A549 (cell line): ENCODE measurements at regions not wholly inside any gene's neighbourhood (a gene's known extent, or its start where the extent isn't known, plus 50 kb on each side); places are given as distances from the start of the nearest gene placed in this dataset.
"Not testable (repeated sequence)": the region's sequence is repeated elsewhere in the genome, so short reads cannot be mapped to it uniquely, and the experiment has no call there.

Source experiments
- ATAC-seq, 2 experiments: fragments of 200-7000 bp in 1 of 2; fragments of >200 bp in 1 of 2; cut with Nextera tagmentation in 1 of 2; cut with Tn5 transposase in 1 of 2; 3 replicates each; pipeline versions ENCODE4 v1.8.0 to v1.9.1; 2018 to 2020; ENCODE audit warnings: mild to moderate bottlenecking in 1 of 2, moderate library complexity in 1 of 2
- CTCF ChIA-PET: fragments of 300-600 bp; sonication (Branson Sonifier 250); formaldehyde crosslinking; extraction: SDS; loops from one replicate; lab custom pipeline; 2021; ENCODE audit warnings: antibody characterized with exemption, inconsistent platforms; lab: Yijun Ruan, JAX
- POLR2A ChIA-PET: fragments of 350-600 bp; formaldehyde crosslinking; extraction: SDS; loops from one replicate; lab custom pipeline; 2021; ENCODE audit warnings: antibody characterized with exemption, inconsistent platforms; lab: Yijun Ruan, JAX
- DNase-seq, 2 experiments: peaks; one replicate each; pipeline versions ENCODE4 v3.0.0 to v3.0.0-alpha.2; 2011 to 2016; ENCODE audit warnings: low read depth in 1 of 2, low spot score in 1 of 2
- FAIRE-seq: peaks from 2 replicates; lab custom pipeline; 2011; peaks lifted over from hg19 to GRCh38; lab: Jason Lieb, UNC
- H3K27ac ChIP-seq, 2 experiments: fragments of >200 bp; sonication (Bioruptor Twin); formaldehyde crosslinking; 3 replicates each; pipeline ENCODE4 v1.5.1; 2016 to 2017
- H3K4me1 ChIP-seq: fragments of >200 bp; sonication (Bioruptor Twin); formaldehyde crosslinking; 3 replicates; pipeline ENCODE4 v1.6.1; 2016
- H3K4me2 ChIP-seq: fragments of >200 bp; sonication (Bioruptor Twin); formaldehyde crosslinking; 3 replicates; pipeline ENCODE4 v1.6.1; 2016
- H3K4me3 ChIP-seq: fragments of >200 bp; sonication (Bioruptor Twin); formaldehyde crosslinking; 3 replicates; pipeline ENCODE4 v1.5.1; 2016
- H3K9me3 ChIP-seq: fragments of >200 bp; sonication (Bioruptor Twin); formaldehyde crosslinking; 3 replicates; pipeline ENCODE4 v1.6.1; 2016
- ATOH8 ChIP-seq: fragments of 250-450 bp; sonication (Bioruptor Pico); IDR thresholded peaks from 2 replicates; pipeline ENCODE4 v1.5.0; 2020; ENCODE audit warnings: low read depth, mild to moderate bottlenecking, moderate library complexity
- CBX2 ChIP-seq: fragments of 200-600 bp; sonication (generic); IDR thresholded peaks from 2 replicates; pipeline ENCODE4 v1.6.1; 2016; ENCODE audit warnings: low read depth, mild to moderate bottlenecking, borderline replicate concordance
- CEBPB ChIP-seq, 2 experiments: fragments of >200 bp in 1 of 2; sonication (Bioruptor Twin) in 1 of 2; formaldehyde crosslinking in 1 of 2; IDR thresholded peaks; 2 replicates each; pipeline ENCODE4 v1.6.1; 2012 to 2016
- CHD2 ChIP-seq: fragments of 150-350 bp; IDR thresholded peaks from 2 replicates; pipeline ENCODE4 v1.6.1; 2014; ENCODE audit warnings: low read length; ENCODE audit not compliant: partially characterized antibody
- CHD4 ChIP-seq: fragments of 200-600 bp; sonication (generic); IDR thresholded peaks from 2 replicates; pipeline ENCODE4 v1.6.1; 2016; ENCODE audit warnings: antibody characterized with exemption, mild to moderate bottlenecking, borderline replicate concordance
- EHF ChIP-seq: fragments of 250-450 bp; sonication (Bioruptor Pico); IDR thresholded peaks from 2 replicates; pipeline ENCODE4 v1.5.0; 2020; ENCODE audit warnings: mild to moderate bottlenecking
- ELK1 ChIP-seq: fragments of 150-350 bp; IDR thresholded peaks from 2 replicates; pipeline ENCODE4 v1.6.1; 2014; ENCODE audit warnings: low read depth, mild to moderate bottlenecking, low read length
- EP300 ChIP-seq, 2 experiments: fragments of >200 bp; sonication (Bioruptor Twin); formaldehyde crosslinking; IDR thresholded peaks; 2 replicates in 1 of 2; 3 replicates in 1 of 2; pipeline ENCODE4 v1.6.1; 2016 to 2017
- FOSL2 ChIP-seq, 2 experiments: fragments of 450-650 bp in 1 of 2; fragments of >200 bp in 1 of 2; sonication (Bioruptor Twin) in 1 of 2; formaldehyde crosslinking; IDR thresholded peaks; 2 replicates each; pipeline versions ENCODE4 v1.5.0 to v1.6.1; 2016 to 2020; ENCODE audit warnings: mild to moderate bottlenecking in 1 of 2, moderate library complexity in 1 of 2
- HEYL ChIP-seq: fragments of 250-450 bp; sonication (Bioruptor Pico); IDR thresholded peaks from 2 replicates; pipeline ENCODE4 v1.8.0; 2021; ENCODE audit warnings: mild to moderate bottlenecking, moderate library complexity
- HOXB13 ChIP-seq: fragments of 250-450 bp; sonication (Bioruptor Pico); IDR thresholded peaks from 2 replicates; pipeline ENCODE4 v1.5.0; 2020; ENCODE audit warnings: low read depth, mild to moderate bottlenecking, moderate library complexity
- JUNB ChIP-seq: fragments of >200 bp; sonication (Bioruptor Twin); formaldehyde crosslinking; IDR thresholded peaks from 2 replicates; pipeline ENCODE4 v1.6.1; 2016
- NFE2L2 ChIP-seq: fragments of 150-350 bp; conservative IDR thresholded peaks from 2 replicates; pipeline ENCODE4 v1.6.1; 2014; ENCODE audit warnings: low read length
- RCOR1 ChIP-seq: fragments of 150-350 bp; IDR thresholded peaks from 2 replicates; pipeline ENCODE4 v1.6.1; 2014; ENCODE audit warnings: antibody characterized with exemption, low read length, low read depth
- REST ChIP-seq: fragments of 200-600 bp; sonication (generic); IDR thresholded peaks from 2 replicates; pipeline ENCODE4 v1.6.1; 2016; ENCODE audit warnings: antibody characterized with exemption, mild to moderate bottlenecking, moderate library complexity
- SREBF2 ChIP-seq: fragments of 450-650 bp; IDR thresholded peaks from 2 replicates; pipeline ENCODE4 v1.6.1; 2014; ENCODE audit warnings: mild to moderate bottlenecking, moderate library complexity
- WGBS: methylation state at CpG from one replicate; pipeline ENCODE4 v1.1.6; 2017; ENCODE audit errors: missing lambda C conversion rate; 5-methylcytosine and 5-hydroxymethylcytosine counted together
- TF ChIP-seq, protein P1 (sequence below): IDR thresholded peaks from 2 replicates; pipeline ENCODE4 v1.6.1; 2012

- Histone ChIP-seq H3K4me1 (peaks cover 34% of the 10 kb centered on the region), H3K4me3 (no peak overlapping the region), H3K9me3 (no peaks in the 10 kb centered on the region), H3K27ac (peak overlapping the region; percentile 37 to 68; a peak in 5 of 6 replicates), H3K4me2 (peak overlapping the region; percentile 41)
- TF ChIP-seq CEBPB (IDR thresholded peaks at IDR 0.05), result peak; percentile 73 to 77; a peak in 3 of 4 replicates
- peak; percentile 33; the same call in 1 of the 2 replicates for TF ChIP-seq JUNB
- no peak for TF ChIP-seq FOSL2 (IDR thresholded peaks at IDR 0.05)
- 0 out of 2 replicates have a peak, but pooled peaks have one; percentile 27 for TF ChIP-seq FOSL2 (CRISPR knock-in tag; IDR thresholded peaks at IDR 0.05)
- no peak for TF ChIP-seq HEYL (CRISPR knock-in tag)
- no peak for TF ChIP-seq REST
- no peak for TF ChIP-seq CHD4
- ChIA-PET CTCF (no interaction called here), POLR2A (no interaction called here)
- 11% methylated on average over 1 of the region's 1 CpG for WGBS
- DNase-seq, result peak in 1 of 2 experiments; percentile 11
- no peak for FAIRE-seq
- no peak for ATAC-seq
These were observed 181.1 kb upstream of the TENT5A start for GRCh38 chr6:81933608-81934051.

DNA sequence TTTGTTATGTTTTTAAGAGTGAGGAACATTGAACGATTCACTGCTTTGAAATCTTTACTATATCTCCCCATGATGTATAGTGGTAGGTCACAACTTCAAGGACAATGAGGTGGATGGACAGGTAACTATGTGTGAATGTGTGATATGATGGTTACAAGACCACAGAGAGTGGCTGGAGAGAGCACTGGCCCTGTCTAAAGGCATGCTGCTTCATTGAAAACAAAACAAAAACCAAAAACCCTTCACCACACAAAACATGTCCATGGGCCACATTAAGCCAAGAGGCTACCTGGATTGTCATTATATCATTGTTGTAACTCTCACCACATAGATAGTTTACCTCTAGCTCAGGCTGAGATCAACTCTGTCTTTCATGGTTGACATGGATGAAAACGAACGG, 180.6 kb upstream of the TENT5A start:
- H3K9me3 ChIP-seq, result no peaks in the 10 kb centered on the region
- no peak for ATAC-seq
- TF ChIP-seq EP300 (IDR thresholded peaks at IDR 0.05) (no peak), RCOR1 (no peak), EHF (CRISPR knock-in tag) (no peak)
- TF ChIP-seq, all 56 proteins: peak for 0
- Histone ChIP-seq H3K4me1 (peaks cover 30% of the 10 kb centered on the region), H3K27ac (0 out of 6 replicates have a peak overlapping the region, but pooled peaks of 1 of the 2 experiments have one; percentile 43), H3K4me3 (no peak overlapping the region), H3K4me2 (peak overlapping the region; percentile 41)
- FAIRE-seq, result no peak
- CTCF ChIA-PET, result no interaction called here
- no peak for DNase-seq
- POLR2A ChIA-PET, result no interaction called here
- 84% methylated on average over 3 of the region's 3 CpGs for WGBS

DNA sequence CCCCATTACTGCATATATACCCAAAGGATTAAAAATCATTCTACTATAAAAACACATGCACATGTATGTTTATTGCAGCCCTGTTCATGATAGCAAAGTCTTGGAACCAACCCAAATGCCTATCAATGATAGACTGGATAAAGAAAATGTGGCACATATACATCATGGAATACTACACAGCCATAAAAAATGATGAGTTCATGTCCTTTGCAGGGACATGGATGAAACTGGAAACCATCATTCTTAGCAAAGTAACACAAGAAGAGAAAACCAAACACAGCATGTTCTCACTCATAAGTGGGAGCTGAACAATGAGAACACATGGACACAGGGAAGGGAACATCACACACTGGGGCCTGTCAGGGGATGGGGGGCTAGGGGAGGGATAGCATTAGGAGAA, 180.0 kb upstream of the TENT5A start:
- H3K27ac ChIP-seq, H3K4me2 ChIP-seq, FAIRE-seq, DNase-seq, ATAC-seq, H3K9me3 ChIP-seq, CTCF ChIA-PET, POLR2A ChIA-PET, H3K4me3 ChIP-seq: not testable (repeated sequence)
- H3K4me1 ChIP-seq, result peaks cover 23% of the 10 kb centered on the region

DNA sequence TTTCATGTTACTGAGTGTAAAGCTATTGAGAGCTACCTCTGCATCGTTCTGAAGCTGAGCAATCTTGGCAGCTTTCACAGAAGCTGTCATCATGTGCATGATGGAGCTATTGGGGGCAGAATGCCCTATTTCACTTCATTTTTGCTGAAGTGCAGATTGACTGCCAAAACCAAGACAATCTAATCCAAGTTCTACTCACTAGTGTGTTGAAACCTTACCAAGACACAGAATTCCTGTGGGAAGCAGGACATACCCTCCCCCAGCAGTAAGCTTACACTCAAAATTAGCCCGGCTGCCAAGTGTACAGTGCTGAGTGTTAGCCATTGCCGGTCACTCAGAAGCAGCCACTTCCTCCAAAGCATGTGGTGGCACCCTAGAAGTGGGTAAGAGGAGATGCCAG, 177.3 kb upstream of the TENT5A start:
- no peak overlapping the region for H3K4me3 ChIP-seq
- H3K4me2 ChIP-seq, result no peak overlapping the region
- DNase-seq, result no peak
- no peak for FAIRE-seq
- POLR2A ChIA-PET, result no interaction called here
- no peaks in the 10 kb centered on the region for H3K9me3 ChIP-seq
- CTCF ChIA-PET, result interaction anchor here (1.1 kb wide), 1 partner anchor 111 kb away, joined by 3 read pairs; no protein-coding TSS in a partner anchor
- H3K27ac ChIP-seq, result no peak overlapping the region
- ATAC-seq, result no peak
- whole genome bisulfite sequencing, result 53% methylated on average over 3 of the region's 3 CpGs
- TF ChIP-seq CHD2 (no peak), REST (no peak), CHD4 (no peak), HOXB13 (CRISPR knock-in tag) (no peak), ELK1 (no peak), NFE2L2 (no peak), ATOH8 (CRISPR knock-in tag) (no peak), FOSL2 (IDR thresholded peaks at IDR 0.05) (no peak), FOSL2 (CRISPR knock-in tag; IDR thresholded peaks at IDR 0.05) (no peak), SREBF2 (no peak), CBX2 (no peak)
- TF ChIP-seq, protein P1, sequence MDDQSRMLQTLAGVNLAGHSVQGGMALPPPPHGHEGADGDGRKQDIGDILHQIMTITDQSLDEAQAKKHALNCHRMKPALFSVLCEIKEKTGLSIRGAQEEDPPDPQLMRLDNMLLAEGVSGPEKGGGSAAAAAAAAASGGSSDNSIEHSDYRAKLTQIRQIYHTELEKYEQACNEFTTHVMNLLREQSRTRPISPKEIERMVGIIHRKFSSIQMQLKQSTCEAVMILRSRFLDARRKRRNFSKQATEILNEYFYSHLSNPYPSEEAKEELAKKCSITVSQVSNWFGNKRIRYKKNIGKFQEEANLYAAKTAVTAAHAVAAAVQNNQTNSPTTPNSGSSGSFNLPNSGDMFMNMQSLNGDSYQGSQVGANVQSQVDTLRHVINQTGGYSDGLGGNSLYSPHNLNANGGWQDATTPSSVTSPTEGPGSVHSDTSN, result no peak
- H3K4me1 ChIP-seq, result peaks cover 16% of the 10 kb centered on the region
